H9 (cell line): ENCODE measurements at regions not wholly inside any gene's neighbourhood (a gene's known extent, or its start where the extent isn't known, plus 50 kb on each side); places are given as distances from the start of the nearest gene placed in this dataset.

Source experiments
- DNase-seq: peaks from one replicate; pipeline ENCODE4 v3.0.0-alpha.2; 2017
- H2AFZ ChIP-seq: one replicate; pipeline ENCODE4 v1.6.1; 2013; ENCODE audit warnings: mild to moderate bottlenecking, low read length, control low read depth, moderate library complexity
- H2AK5ac ChIP-seq: 2 replicates; pipeline ENCODE4 v1.6.1; 2013; ENCODE audit warnings: low read length, control low read depth, mixed read lengths; ENCODE audit not compliant: insufficient read length
- H2BK120ac ChIP-seq: one replicate; pipeline ENCODE4 v1.6.1; 2013; ENCODE audit warnings: low read depth, mild to moderate bottlenecking, low read length, control low read depth, inconsistent platforms; ENCODE audit not compliant: poor library complexity, severe bottlenecking
- H2BK12ac ChIP-seq: 2 replicates; pipeline ENCODE4 v1.6.1; 2013; ENCODE audit warnings: low read length, control low read depth, mixed read lengths, low read depth; ENCODE audit not compliant: insufficient read length
- H2BK15ac ChIP-seq: 2 replicates; pipeline ENCODE4 v1.6.1; 2013; ENCODE audit warnings: low read depth, low read length, control low read depth
- H2BK20ac ChIP-seq: one replicate; pipeline ENCODE4 v1.6.1; 2013; ENCODE audit warnings: low read depth, mild to moderate bottlenecking, low read length, control low read depth, inconsistent platforms; ENCODE audit not compliant: poor library complexity, severe bottlenecking
- H2BK5ac ChIP-seq: 2 replicates; pipeline ENCODE4 v1.6.1; 2013; ENCODE audit warnings: low read length, control low read depth, mixed read lengths; ENCODE audit not compliant: insufficient read length
- H3K14ac ChIP-seq: 2 replicates; pipeline ENCODE4 v1.6.1; 2013; ENCODE audit warnings: low read length, control low read depth; ENCODE audit not compliant: insufficient read depth
- H3K18ac ChIP-seq: 2 replicates; pipeline ENCODE4 v1.6.1; 2013; ENCODE audit warnings: low read depth, mild to moderate bottlenecking, mixed read lengths, low read length, control low read depth; ENCODE audit not compliant: insufficient read length
- H3K23ac ChIP-seq: 2 replicates; pipeline ENCODE4 v1.6.1; 2013; ENCODE audit warnings: low read length, control low read depth, mixed read lengths, low read depth; ENCODE audit not compliant: insufficient read length
- H3K23me2 ChIP-seq: 2 replicates; pipeline ENCODE4 v1.6.1; 2013; ENCODE audit warnings: low read depth, mild to moderate bottlenecking, mixed read lengths, low read length, control low read depth; ENCODE audit not compliant: insufficient read length, poor library complexity, severe bottlenecking
- H3K27ac ChIP-seq: 2 replicates; pipeline ENCODE4 v1.5.1; 2013; ENCODE audit warnings: low read length, control low read depth, mixed read lengths, low read depth; ENCODE audit not compliant: insufficient read length
- H3K27me3 ChIP-seq: 2 replicates; pipeline ENCODE4 v1.6.1; 2013; ENCODE audit warnings: low read length, control low read depth, inconsistent platforms; ENCODE audit not compliant: insufficient read depth
- H3K4ac ChIP-seq: 2 replicates; pipeline ENCODE4 v1.6.1; 2013; ENCODE audit warnings: low read depth, mild to moderate bottlenecking, control low read depth, inconsistent platforms, low read length, moderate library complexity
- H3K4me1 ChIP-seq: 2 replicates; pipeline ENCODE4 v1.6.1; 2013; ENCODE audit warnings: low read length, control low read depth, inconsistent platforms; ENCODE audit not compliant: insufficient read depth
- H3K4me2 ChIP-seq: 2 replicates; pipeline ENCODE4 v1.6.1; 2013; ENCODE audit warnings: low read length, control low read depth, mixed read lengths; ENCODE audit not compliant: insufficient read length, insufficient read depth
- H3K56ac ChIP-seq: 2 replicates; pipeline ENCODE4 v1.6.1; 2013; ENCODE audit warnings: low read depth, mild to moderate bottlenecking, mixed read lengths, low read length, control low read depth; ENCODE audit not compliant: insufficient read length
- H3K79me1 ChIP-seq: 2 replicates; pipeline ENCODE4 v1.6.1; 2013; ENCODE audit warnings: low read depth, mild to moderate bottlenecking, moderate library complexity, low read length, control low read depth, inconsistent platforms; ENCODE audit not compliant: insufficient read depth, poor library complexity, severe bottlenecking
- H3K79me2 ChIP-seq: 2 replicates; pipeline ENCODE4 v1.6.1; 2013; ENCODE audit warnings: low read length, control low read depth, inconsistent platforms; ENCODE audit not compliant: insufficient read depth
- H3K9ac ChIP-seq: 2 replicates; pipeline ENCODE4 v1.6.1; 2013; ENCODE audit warnings: low read length, control low read depth, mixed read lengths; ENCODE audit not compliant: insufficient read length; ENCODE audit errors: extremely low read depth
- H3K9me3 ChIP-seq: one replicate; pipeline ENCODE4 v1.6.1; 2013; ENCODE audit warnings: low read depth, low read length, inconsistent platforms; ENCODE audit not compliant: control insufficient read depth
- H3T11ph ChIP-seq: one replicate; pipeline ENCODE4 v1.6.1; 2013; ENCODE audit warnings: mild to moderate bottlenecking, low read length, control low read depth, inconsistent platforms
- H4K20me1 ChIP-seq: one replicate; pipeline ENCODE4 v1.6.1; 2013; ENCODE audit not compliant: control insufficient read depth, insufficient read length, insufficient read depth
- H4K5ac ChIP-seq: 2 replicates; pipeline ENCODE4 v1.6.1; 2013; ENCODE audit warnings: low read depth, mild to moderate bottlenecking, mixed read lengths, low read length, control low read depth; ENCODE audit not compliant: insufficient read length
- H4K8ac ChIP-seq: replicated peaks from 2 replicates; pipeline ENCODE4 v1.6.1; 2013; ENCODE audit warnings: low read length, control low read depth, mixed read lengths, low read depth; ENCODE audit not compliant: insufficient read length
- H4K91ac ChIP-seq: 2 replicates; pipeline ENCODE4 v1.6.1; 2013; ENCODE audit warnings: low read depth, mild to moderate bottlenecking, moderate library complexity, mixed read lengths, low read length, control low read depth; ENCODE audit not compliant: insufficient read length
- H3K27ac Mint-ChIP-seq, 3 experiments: 2 replicates in 2 of 3; 3 replicates in 1 of 3; pipeline ENCODE4 v1.8.0; 2020 to 2021; ENCODE audit warnings: mixed read lengths in 3 of 3, mild to moderate bottlenecking in 1 of 3, moderate library complexity in 1 of 3
- H3K27me3 Mint-ChIP-seq: 2 replicates; pipeline ENCODE4 v1.8.0; 2021; ENCODE audit warnings: low read depth, mild to moderate bottlenecking, moderate library complexity, mixed read lengths
- H3K36me3 Mint-ChIP-seq, 3 experiments: 2 replicates in 2 of 3; 3 replicates in 1 of 3; pipeline ENCODE4 v1.8.0; 2020 to 2021; ENCODE audit warnings: low read depth in 3 of 3, mixed read lengths in 3 of 3; ENCODE audit not compliant: insufficient read depth in 1 of 3
- H3K4me1 Mint-ChIP-seq, 2 experiments: 2 replicates each; pipeline ENCODE4 v1.8.0; 2020; ENCODE audit warnings: mixed read lengths in 2 of 2
- H3K4me3 Mint-ChIP-seq, 2 experiments: 2 replicates in 1 of 2; 3 replicates in 1 of 2; pipeline ENCODE4 v1.8.0; 2020 to 2021; ENCODE audit warnings: mild to moderate bottlenecking in 2 of 2, mixed read lengths in 2 of 2, moderate library complexity in 1 of 2
- H3K9me3 Mint-ChIP-seq, 2 experiments: 2 replicates in 1 of 2; 3 replicates in 1 of 2; pipeline ENCODE4 v1.8.0; 2020; ENCODE audit warnings: mild to moderate bottlenecking in 2 of 2, mixed read lengths in 2 of 2, moderate library complexity in 1 of 2
- CTCF ChIP-seq: fragments of 200-600 bp; sonication (generic); conservative IDR thresholded peaks from 3 replicates; pipeline ENCODE4 v1.8.0; 2021; ENCODE audit warnings: antibody characterized with exemption, mild to moderate bottlenecking
- WGBS: extraction: QIAGEN DNeasy Blood & Tissue Kit; methylation state at CpG from one replicate; pipeline ENCODE4 v1.1.7; 2013; ENCODE audit warnings: missing lambda C conversion rate, low lambda C conversion rate, mixed read lengths; ENCODE audit not compliant: insufficient read length; ENCODE audit errors: extremely low coverage; 5-methylcytosine and 5-hydroxymethylcytosine counted together

- no peaks in the 10 kb centered on the region; a peak in 1 of 7 replicates for H3K36me3 Mint-ChIP-seq
- H2BK120ac ChIP-seq, result no peak overlapping the region
- H3K27me3 ChIP-seq, result no peaks in the 10 kb centered on the region
- no peak for DNase-seq
- H4K8ac ChIP-seq, result no peak overlapping the region
- H4K5ac ChIP-seq, result no peak overlapping the region
- no CpG with 5 or more reads among the region's 7 CpGs for WGBS
- H3K23ac ChIP-seq, result no peak overlapping the region
- no peak overlapping the region for H3K27ac ChIP-seq
- TF ChIP-seq CTCF, result no peak
- H3K79me1 ChIP-seq, result no peaks in the 10 kb centered on the region
- H3K79me2 ChIP-seq, result no peaks in the 10 kb centered on the region
- H3T11ph ChIP-seq, result no peak overlapping the region
- H3K9me3 ChIP-seq, result no peaks in the 10 kb centered on the region
- H2AFZ ChIP-seq, result no peak overlapping the region
- H4K20me1 ChIP-seq, result no peaks in the 10 kb centered on the region
- no peak overlapping the region for H3K4me3 Mint-ChIP-seq
- H3K9me3 Mint-ChIP-seq, result no peaks in the 10 kb centered on the region
- H3K4ac ChIP-seq, result no peak overlapping the region
- no peaks in the 10 kb centered on the region for H3K23me2 ChIP-seq
- no peak overlapping the region for H3K9ac ChIP-seq
- H2BK20ac ChIP-seq, result no peak overlapping the region
- H3K4me1 Mint-ChIP-seq, result peaks cover 5 to 6% of the 10 kb centered on the region in 2 experiments; a peak in 2 of 4 replicates
- H3K14ac ChIP-seq, result no peak overlapping the region
- no peak overlapping the region for H2BK15ac ChIP-seq
- no peak overlapping the region for H3K18ac ChIP-seq
- H3K4me2 ChIP-seq, result no peak overlapping the region
- H3K56ac ChIP-seq, result no peak overlapping the region
- no peak overlapping the region for H2BK5ac ChIP-seq
- H2AK5ac ChIP-seq, result no peak overlapping the region
- no peak overlapping the region for H4K91ac ChIP-seq
- no peak overlapping the region for H2BK12ac ChIP-seq
- no peaks in the 10 kb centered on the region for H3K4me1 ChIP-seq
- peaks cover 10% of the 10 kb centered on the region for H3K27me3 Mint-ChIP-seq
- H3K27ac Mint-ChIP-seq, result peak overlapping the region in 1 of 3 experiments; percentile 74; a peak in 1 of 7 replicates
Measured at GRCh38 chr21:41666641-41667081, 100.2 kb downstream of the RIPK4 start.
